ENCODE measurements at regions not wholly inside any gene's neighbourhood (a gene's known extent, or its start where the extent isn't known, plus 50 kb on each side); places are given as distances from the start of the nearest gene placed in this dataset.
"Not testable (repeated sequence)": the region's sequence is repeated elsewhere in the genome, so short reads cannot be mapped to it uniquely, and the experiment has no call there.

DNA sequence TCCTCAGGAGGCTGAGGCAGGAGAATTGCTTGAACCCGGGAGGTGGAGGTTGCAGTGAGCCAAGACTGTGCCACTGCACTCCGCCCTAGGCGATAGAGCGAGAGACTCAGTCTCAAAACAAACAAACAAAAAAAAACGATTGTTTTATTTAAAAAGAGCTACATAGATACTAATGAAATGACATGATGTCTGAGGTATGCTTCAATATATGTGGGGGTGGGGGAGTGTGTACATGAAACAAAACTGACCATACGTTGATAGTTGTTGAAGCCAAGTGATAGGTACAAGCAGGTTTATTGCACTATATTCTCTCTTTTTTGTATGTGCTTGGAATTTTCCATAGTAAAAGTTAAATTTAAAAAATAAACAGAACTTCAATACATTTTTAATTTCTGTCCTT lies 240.1 kb downstream of the TFAP2A start:
- no peak for DNase-seq

DNA sequence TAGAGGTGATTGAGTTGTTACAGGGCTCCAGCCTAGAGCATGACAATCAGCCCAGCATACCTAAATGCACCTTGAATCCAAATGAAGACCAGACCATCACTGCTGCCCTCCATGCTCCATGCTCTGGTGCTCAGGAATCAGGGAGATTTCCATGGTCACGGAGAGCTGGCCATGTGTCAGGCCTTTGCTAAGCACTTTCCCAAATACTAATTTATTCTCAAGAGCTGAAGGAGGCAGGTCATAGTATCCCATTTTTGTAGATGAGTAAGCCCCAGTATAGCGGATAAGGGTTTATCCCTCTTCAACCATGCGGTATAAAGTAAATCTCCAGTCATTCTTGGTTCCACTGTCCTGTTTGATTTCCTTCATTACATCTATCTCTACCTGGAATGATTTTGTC lies 240.8 kb downstream of the TFAP2A start:
- no peak for DNase-seq

DNA sequence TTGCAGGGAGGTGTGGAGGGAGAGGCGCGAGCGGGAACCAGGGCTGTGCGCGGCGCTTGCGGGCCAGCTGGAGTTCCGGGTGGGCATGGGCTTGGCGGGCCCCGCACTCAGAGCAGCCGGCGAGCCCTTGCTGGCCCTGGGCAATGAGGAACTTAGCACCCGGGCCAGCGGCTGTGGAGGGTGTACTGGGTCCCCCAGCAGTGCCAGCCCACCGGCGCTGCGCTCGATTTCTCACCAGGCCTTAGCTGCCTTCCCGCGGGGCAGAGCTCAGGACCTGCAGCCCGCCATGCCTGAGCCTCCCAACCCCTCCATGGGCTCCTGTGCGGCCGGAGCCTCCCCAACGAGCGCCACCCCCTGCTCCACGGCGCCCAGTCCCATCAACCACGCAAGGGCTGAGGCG lies 243.2 kb downstream of the TFAP2A start:
- DNase-seq, result not testable (repeated sequence)

DNA sequence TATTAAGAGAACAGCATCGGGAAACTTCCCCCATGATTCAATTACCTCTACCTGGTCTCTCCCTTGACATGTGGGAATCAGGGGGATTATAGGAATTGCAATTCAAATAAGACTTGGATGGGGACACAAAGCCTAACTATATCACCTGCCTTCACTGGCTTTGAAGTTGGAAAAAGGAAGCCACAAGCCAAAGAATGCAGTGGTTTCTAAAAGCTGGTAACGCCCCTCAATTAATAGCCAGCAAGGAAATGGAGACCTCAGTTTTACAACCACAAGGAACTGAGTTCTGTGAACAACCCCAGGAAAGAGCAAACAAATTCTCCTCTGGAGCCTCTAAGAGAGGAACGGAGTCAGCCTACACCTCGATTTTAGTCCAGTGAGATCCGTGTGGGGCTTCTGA lies 244.1 kb downstream of the TFAP2A start:
- no peak for DNase-seq

DNA sequence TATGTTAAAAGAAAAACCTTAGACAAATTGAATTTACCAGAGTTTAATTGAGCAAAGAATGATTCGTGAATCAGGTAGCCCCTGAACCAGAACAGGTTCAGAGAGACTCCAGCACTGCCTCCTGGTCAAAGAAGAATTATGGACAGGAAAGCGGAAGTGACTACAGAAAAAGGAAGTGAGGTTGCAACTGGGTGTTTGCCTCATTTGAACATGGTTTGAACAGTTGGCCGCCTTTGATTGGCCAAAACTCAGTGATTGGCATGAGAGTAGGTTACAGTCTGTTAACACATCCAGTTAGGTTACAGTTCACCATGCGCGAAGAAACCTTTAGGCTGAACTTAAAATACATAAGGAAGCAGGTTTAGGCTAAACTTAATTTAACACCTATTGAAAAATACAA lies 248.8 kb downstream of the TFAP2A start:
- no peak for DNase-seq

DNA sequence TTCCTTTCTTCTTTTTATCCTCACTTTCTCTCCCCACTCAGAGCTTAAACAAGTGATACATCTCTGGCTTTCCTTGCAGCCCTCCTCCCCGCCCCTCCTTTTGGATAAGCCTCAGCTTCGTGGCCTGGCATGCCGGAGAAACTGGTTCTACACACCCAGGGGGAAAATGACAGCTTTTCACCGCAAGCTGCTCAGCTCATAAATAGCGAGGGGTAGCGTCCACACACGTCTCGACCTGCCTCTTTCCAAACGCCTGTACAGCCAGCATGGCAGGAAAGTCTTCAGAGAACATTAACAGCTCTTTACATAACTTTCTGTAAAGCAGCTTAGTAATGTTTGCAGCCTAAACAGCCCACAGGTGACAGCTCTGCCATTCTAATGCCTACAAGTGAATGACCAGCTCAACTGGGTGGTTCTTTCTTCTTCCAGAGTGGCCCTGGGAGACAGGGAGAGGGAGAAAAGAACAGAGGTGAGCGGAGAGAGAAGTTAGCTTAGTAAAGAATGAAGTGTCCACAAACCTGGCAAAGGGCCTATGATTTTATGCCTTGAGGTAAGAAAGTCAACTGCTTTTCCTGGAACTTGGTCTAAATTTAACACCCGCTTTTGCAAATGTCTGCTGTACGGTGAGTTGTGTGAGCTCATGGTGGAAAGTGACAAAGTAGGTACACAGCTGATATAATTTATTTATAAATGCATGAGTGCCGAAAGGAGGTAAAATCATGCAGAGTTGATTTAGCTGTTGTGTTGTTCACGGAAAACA lies 251.5 kb downstream of the TFAP2A start:
- DNase-seq, result no peak

DNA sequence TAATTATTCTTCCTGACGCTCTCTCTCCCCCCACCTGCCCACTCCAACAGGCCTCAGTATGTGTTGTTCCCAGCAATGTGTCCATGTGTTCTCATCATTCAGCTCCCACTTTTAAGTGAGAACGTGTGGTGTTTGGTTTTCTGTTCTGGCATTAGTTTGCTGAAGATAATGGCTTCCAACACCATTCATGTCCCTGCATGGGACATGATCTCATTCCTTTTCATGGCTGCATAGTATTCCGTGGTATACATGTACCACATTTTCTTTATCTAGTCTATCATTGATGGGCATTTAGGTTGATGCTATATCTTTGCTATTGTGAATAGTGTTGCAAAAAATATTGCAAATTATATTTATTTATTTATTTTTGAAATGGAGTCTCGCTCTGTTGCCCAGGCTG lies 258.0 kb downstream of the TFAP2A start:
- DNase-seq, result no peak

DNA sequence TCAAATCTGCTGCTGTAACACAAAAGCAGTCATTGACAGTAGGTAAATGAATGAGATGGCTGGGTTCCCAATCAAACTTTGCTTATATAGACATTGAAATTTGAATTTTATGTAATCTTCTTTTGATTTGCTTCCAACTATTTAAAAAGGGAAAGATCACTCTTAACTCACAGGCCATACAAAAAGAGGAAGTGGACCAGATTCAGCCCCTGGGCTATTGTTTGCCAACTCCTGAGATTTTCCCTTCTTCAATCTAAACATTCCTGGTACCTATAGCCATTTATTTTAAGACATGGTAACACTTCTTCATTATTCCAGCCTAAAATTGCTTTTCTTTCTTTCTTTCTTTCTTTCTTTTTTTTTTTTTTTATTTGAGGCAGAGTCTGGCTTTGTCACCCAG lies 260.6 kb downstream of the TFAP2A start:
- DNase-seq, result no peak

DNA sequence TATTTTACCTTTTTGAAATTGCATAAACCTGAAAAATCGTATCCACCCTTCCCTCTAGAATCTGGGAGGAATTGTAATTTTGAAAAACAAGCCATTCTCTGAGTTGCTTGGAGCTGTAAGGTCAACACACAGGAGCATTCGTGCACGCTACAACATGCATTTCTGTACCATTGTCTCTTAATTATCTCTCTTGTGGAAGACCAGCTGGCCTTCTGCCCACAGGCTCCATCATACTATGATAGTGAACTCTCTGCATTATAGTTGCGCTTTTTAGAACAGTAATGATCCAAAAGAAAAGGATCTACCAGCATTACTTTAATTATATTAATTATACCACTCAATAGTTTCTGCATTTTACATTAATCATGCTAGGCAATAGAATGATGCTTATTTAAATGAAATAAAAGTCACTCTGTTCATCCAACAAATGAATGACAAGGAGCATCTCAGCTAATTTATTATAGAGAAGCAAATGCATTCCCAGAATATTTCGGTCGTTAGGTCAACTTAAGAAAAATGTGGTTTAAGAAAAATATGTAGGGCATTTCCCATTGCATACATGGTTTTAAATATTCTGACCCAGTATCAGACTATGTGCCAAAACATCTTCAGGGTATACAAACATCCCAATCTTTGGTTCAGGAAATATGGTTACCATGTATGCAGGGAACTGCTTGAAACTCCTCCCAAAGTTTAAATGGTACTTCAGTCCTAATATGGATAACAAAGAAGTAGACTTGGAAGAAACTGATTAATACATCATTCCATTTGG lies 263.5 kb downstream of the TFAP2A start:
- DNase-seq, result no peak

DNA sequence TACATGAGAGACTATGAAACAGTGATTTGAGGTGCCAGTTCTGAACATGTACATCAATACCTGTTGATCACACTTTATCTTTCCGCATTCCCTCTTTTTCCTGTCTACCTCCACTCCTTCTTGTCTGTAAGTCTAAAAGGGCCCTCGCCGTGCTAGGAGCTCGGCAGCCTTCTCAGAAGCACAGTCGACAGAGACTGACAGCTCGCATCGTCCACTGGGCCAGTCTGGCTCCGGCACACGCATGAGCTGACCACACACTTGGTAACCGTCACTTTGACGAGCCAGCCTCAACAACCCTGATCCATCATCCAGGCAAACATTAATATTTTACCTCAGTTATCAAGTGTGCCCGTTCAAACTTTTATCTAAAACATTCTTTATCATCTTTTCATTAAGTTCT lies 265.3 kb downstream of the TFAP2A start:
- DNase-seq, result no peak

DNA sequence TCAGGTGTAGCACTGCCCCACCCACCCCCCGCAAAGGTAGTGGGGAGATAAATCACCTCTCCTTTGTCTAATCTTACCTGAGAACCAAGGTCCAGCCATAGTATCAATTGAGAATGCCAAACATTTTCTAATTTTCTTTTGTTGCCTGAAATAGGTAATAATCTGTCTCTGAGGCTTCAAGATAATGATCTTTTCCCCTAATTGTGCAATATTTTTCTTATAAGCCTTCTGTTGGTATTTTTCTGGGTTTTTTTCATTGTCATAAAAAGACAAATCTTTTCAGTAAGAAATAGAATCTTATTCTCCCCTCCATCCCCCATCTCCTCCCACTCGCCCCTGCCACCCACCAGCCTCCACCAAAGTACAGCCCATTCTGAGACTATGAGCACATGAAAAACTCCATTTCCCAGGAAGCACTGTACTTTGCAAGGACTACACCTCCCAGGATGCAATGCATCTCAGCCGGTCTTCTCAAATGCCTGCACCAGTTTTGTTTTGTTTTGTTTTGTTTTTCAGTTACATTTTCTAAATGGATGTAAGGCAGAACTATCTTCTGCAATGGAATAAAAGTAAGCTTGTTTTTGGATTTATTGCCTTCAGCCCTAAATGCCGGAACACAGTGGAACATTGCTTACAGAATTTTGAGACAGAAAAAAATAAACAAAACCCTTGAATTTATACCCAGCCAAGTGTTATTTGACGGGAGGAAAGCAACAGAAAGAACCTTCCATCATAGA lies 268.0 kb downstream of the TFAP2A start:
- DNase-seq, result no peak

DNA sequence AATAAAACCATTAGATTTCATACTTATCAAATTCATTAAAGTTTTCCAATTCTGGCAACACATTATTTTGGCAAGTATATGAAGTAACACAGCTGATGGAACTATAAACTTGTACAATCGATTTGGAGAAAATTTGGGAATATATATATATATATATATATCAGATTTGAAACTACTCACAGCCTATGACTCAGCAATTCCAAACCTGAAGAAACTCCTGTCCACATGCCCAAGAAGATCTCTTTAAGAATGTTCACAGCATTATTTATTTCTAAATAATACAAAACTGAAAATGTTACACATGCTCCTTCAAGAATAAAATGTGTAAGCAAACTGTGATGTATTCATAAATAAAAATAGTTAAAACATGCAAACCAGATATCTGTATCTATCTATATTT lies 270.1 kb downstream of the TFAP2A start:
- DNase-seq, result no peak

DNA sequence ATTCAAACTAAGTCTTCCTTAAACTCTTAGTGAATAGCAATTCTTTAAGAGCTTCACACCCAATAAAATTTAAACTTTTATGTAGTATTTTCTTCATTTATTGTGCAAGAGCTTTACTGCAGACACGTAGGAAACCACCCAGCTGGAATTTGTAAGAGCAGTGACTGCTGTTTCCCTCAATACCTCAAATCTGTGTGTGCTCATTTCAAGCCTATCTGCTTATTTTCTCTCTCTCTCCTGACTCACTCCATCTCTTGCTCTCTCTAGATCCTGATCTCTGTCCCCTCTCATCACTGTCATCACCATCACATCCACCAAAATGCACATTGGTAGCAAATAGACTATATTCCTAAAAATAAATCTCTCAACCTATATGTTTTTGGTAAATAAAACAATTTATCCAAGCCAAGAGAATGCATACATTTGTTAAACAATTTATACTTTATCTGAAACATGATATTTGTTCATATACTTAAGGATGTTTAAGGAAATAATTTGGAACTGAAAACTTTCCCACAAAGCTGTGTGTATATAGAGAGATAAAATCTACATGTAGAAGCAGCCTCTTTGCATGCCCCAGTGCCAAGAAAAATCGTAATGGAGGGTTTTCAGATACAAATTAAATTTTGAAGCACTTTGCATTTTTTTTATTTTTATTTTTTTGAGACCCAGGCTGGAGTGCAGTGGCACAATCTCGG lies 273.0 kb downstream of the TFAP2A start:
- no peak for DNase-seq

DNA sequence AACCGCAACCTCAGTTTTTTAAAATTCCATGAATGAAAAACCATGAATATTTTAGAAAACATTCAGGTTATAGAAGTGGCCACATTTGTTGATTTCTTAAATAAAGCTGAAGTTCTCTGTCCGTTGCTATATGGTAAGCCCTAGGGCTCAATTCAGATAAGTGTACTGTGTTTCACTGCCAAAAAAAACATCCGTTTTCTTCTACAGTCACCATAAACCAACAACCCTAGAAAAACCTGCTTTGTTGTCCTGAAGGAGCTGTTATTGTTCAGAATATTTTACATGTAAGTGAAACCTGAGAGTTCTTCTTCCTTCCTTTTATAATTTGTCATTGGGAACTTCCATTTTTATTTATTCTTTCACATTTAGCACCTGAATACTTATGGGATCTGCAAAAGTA lies 274.1 kb downstream of the TFAP2A start:
- no peak for DNase-seq

DNA sequence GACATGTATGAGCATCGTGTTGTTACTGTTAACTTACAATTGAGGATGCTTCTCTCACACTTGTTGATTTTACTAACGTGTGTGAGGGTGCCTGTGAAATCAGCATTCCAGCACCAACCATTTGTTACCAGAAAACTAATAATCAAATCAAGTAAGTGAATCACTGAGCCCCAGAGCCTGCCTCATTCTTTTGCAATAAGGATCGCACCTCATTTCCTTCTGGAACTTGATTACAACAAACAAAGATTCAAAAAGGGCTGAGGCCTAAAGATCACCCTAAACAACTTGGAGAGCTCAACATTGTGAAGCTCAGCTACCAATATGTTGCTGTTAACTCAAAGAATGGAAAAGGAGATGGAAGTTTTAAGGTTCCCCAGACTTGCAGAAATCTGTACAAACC lies 274.7 kb downstream of the TFAP2A start:
- DNase-seq, result no peak

DNA sequence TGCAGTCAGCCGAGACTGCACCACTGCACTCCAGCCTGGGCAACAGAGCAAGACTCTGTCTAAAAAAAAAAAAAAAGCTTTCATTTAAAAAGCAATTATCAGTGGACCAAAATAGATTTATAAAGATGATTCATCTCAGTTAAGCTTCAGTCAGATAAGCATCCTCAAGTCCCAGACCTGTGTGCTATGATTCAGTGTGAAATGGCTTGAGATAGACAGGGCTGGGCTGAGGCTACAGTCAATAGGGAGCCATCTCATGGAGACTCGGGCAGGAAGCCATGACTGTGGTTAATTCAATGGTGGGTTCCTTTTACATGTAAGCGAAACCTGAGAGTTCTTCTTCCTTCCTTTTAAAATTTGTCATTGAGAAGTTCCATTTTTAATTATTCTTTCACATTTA lies 276.0 kb downstream of the TFAP2A start:
- no peak for DNase-seq

DNA sequence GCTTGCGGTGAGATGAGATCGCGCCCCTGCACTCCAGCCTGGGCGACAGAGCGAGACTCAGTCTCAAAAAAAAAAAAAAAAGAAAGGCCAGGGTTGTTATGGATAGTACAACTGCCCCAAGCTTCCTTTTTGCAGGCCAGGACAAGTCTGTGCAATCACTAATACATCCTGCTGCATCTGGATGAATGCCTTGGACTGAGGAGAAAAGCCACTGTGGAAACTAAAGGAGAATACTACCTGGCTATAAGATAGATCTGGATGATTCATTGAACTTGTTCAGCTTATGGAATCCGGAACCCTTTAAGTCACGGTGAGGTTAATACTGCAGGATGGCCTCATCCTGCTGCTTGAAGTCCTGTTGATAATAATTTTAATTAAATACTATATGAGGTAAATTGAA lies 278.2 kb downstream of the TFAP2A start:
- DNase-seq, result no peak

DNA sequence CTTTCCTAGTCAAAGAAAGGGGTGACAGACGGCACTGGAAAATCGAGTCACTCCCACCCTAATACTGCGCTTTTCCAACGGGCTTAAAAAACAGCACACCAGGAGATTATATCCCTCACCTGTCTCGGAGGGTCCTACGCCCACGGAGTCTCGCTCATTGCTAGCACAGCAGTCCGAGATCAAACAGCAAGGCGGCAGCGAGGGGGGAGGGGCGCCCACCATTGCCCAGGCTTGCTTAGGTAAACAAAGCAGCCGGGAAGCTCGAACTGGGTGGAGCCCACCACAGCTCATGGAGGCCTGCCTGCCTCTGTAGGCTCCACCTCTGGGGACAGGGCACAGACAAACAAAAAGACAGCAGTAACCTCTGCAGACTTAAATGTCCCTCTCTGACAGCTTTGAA lies 280.7 kb downstream of the TFAP2A start:
- not testable (repeated sequence) for DNase-seq

DNA sequence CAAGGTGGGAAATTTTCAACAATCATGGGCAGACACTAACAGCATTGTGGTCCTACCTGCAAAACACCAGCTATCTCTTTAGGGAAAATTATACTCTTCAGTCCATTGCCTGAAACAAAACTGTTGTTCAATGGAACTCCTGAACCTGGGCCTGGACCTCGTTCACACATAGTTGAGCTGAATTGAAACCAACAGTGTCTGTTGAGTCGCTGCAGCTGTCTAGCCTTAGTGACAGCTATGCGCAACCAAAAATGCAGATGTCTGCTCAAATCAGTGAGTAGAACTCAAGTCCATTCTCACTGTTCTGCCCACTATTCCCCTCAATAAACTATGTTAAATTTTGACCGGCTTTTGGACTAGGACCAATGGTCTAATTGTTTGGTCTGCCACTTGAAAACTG lies 286.2 kb downstream of the TFAP2A start:
- no peak for DNase-seq

DNA sequence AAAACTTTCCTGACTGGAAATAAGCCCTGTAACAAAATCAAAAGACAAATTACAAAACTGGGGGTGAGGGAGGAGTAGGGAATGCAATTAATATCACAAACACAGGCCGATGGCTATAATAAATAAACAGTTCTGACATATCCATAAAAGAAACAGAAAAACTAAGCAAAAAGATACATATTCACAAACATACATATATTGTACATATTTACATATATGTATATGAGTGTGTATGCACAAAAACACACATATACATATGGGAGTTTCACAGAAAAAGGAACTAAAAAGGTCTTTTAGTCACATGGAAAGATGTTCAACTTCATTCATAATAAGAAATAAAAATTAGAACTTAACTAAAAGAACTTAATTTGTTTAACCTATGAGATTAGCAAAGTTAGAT lies 292.7 kb downstream of the TFAP2A start:
- DNase-seq, result no peak

DNA sequence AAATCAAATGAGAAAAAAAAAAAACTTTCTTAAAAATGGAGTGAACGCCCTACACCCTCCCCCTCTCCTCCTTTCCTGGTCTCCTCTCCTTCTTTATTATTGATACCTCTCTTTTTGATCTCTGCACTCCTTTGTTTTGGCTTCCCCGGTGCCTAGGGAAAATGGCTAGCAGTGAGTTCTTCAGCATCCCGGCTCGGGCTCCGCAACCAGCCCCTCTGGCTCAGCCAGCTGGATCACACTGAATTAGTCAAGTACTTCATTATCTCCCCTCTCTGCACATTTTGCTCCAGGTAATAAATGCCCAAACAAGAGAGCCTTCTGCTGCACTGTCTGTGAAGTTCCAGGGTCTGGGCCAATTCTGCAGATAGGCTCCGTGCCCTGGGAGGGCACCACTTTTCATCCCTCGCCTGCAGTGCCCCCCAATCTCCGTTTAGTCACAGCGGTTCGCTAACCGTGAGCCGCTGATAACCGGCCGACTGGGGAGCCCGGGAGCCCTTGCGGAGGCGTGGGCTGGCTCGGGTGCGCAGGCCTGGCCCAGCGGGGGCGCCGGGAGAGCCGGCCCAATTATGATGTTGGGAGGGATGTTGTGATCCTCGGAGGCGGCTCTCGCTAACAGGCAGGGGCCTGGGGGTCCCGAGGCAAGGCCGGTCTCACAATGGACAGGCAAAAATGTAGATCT lies 301.9 kb downstream of the TFAP2A start:
- no peak for DNase-seq

DNA sequence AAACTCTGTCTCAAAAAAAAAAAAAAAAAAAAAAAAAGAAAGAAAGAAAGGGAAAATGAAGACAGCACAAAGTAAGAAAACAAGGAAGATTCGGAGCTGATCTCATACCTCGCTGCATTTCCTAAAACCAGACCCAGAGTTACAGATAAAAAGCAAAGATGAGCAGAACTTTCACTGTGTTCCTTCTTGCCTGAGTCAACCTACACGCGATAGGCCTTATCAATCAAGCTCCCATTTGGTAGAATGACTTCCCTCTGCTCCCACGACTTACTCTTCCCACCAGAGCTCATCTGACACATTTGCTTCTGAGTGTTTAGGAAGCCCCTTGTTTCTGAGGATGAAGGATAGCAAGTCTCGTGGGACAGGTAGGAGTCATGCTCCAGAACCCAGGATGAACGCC lies 302.9 kb downstream of the TFAP2A start:
- no peak for DNase-seq
